Naive thymus-derived CD8-positive, alpha-beta T cell (primary cell): ENCODE measurements at regions not wholly inside any gene's neighbourhood (a gene's known extent, or its start where the extent isn't known, plus 50 kb on each side); places are given as distances from the start of the nearest gene placed in this dataset.

Experiments
- ATAC-seq, 2 donors: fragments of 150-1000 bp; cut with Tn5 transposase in 1 of 2; sonication (Bioruptor Pico), chemical (Tn5 transposase) in 1 of 2; 1 replicate in 1 of 2; 2 replicates in 1 of 2; pipeline ENCODE4 v1.10.0; 2021; ENCODE audit warnings: mild to moderate bottlenecking in 2 of 2, moderate library complexity in 2 of 2
- POLR2A ChIA-PET: fragments of 350-600 bp; sonication (Branson Sonifier 250); formaldehyde crosslinking; loops from one replicate; lab custom pipeline; 2021; ENCODE audit warnings: antibody characterized with exemption; lab: Charles Lee
- DNase-seq, 10 donors: peaks; one replicate each; pipeline versions ENCODE4 v3.0.0 to v3.0.0-alpha.2; 2020 to 2022
- H3K27ac Mint-ChIP-seq, 10 donors: one replicate each; pipeline ENCODE4 v1.8.0; 2020 to 2022; ENCODE audit warnings: mild to moderate bottlenecking in 10 of 10, mixed read lengths in 10 of 10, moderate library complexity in 4 of 10, inconsistent platforms in 1 of 10
- H3K27me3 Mint-ChIP-seq, 5 donors: one replicate each; pipeline ENCODE4 v1.8.0; 2021 to 2022; ENCODE audit warnings: mixed read lengths in 5 of 5
- H3K36me3 Mint-ChIP-seq, 3 donors: one replicate each; pipeline ENCODE4 v1.8.0; 2020 to 2022; ENCODE audit warnings: mixed read lengths in 3 of 3, mild to moderate bottlenecking in 2 of 3, inconsistent platforms in 1 of 3
- H3K4me1 Mint-ChIP-seq, 4 donors: one replicate each; pipeline ENCODE4 v1.8.0; 2021 to 2022; ENCODE audit warnings: mixed read lengths in 4 of 4
- H3K4me3 Mint-ChIP-seq, 10 donors: one replicate each; pipeline ENCODE4 v1.8.0; 2020 to 2022; ENCODE audit warnings: mild to moderate bottlenecking in 10 of 10, mixed read lengths in 10 of 10, moderate library complexity in 6 of 10, inconsistent platforms in 1 of 10
- H3K9me3 Mint-ChIP-seq, 9 donors: one replicate each; pipeline ENCODE4 v1.8.0; 2020 to 2022; ENCODE audit warnings: mixed read lengths in 9 of 9, mild to moderate bottlenecking in 3 of 9, inconsistent platforms in 1 of 9, moderate library complexity in 1 of 9

GRCh38 chr4:126740687-126741086 is 892.1 kb upstream of the INTU start:
- H3K9me3 Mint-ChIP-seq, result peaks cover 2 to 17% (median 9%) of the 10 kb centered on the region in 9 donors
- H3K27ac Mint-ChIP-seq, result no peak overlapping the region
- no peak overlapping the region for H3K4me3 Mint-ChIP-seq
- no peaks in the 10 kb centered on the region for H3K36me3 Mint-ChIP-seq
- POLR2A ChIA-PET, result no interaction called here
- H3K4me1 Mint-ChIP-seq, result no peaks in the 10 kb centered on the region
- ATAC-seq, result no peak
- DNase-seq, result no peak
- H3K27me3 Mint-ChIP-seq, result no peaks in the 10 kb centered on the region

- no peak for DNase-seq
- no peak overlapping the region for H3K27ac Mint-ChIP-seq
- H3K4me1 Mint-ChIP-seq, result no peaks in the 10 kb centered on the region
- POLR2A ChIA-PET, result no interaction called here
- no peaks in the 10 kb centered on the region for H3K27me3 Mint-ChIP-seq
- H3K9me3 Mint-ChIP-seq, result peaks cover 4 to 19% (median 10%) of the 10 kb centered on the region in 9 donors
- H3K4me3 Mint-ChIP-seq, result no peak overlapping the region
- H3K36me3 Mint-ChIP-seq, result no peaks in the 10 kb centered on the region
- no peak for ATAC-seq
These were observed 890.7 kb upstream of the INTU start for GRCh38 chr4:126742048-126742447.

- Mint-ChIP-seq H3K4me3 (no peak overlapping the region), H3K27me3 (no peaks in the 10 kb centered on the region), H3K27ac (no peak overlapping the region), H3K4me1 (no peaks in the 10 kb centered on the region), H3K9me3 (peaks cover 6 to 17% (median 10%) of the 10 kb centered on the region in 9 donors), H3K36me3 (no peaks in the 10 kb centered on the region)
- ATAC-seq, result no peak
- DNase-seq, result no peak
- POLR2A ChIA-PET, result no interaction called here
These were observed 889.9 kb upstream of the INTU start for GRCh38 chr4:126742885-126743284.

- ATAC-seq (no peak), DNase-seq (no peak)
- Mint-ChIP-seq H3K4me3 (no peak overlapping the region), H3K27ac (no peak overlapping the region), H3K27me3 (no peaks in the 10 kb centered on the region), H3K36me3 (no peaks in the 10 kb centered on the region), H3K4me1 (no peaks in the 10 kb centered on the region), H3K9me3 (peaks cover 0 to 23% (median 10%) of the 10 kb centered on the region in 9 donors)
- POLR2A ChIA-PET, result no interaction called here
These were observed 884.0 kb upstream of the INTU start for GRCh38 chr4:126748736-126749135.

- ATAC-seq (no peak), DNase-seq (no peak)
- no peaks in the 10 kb centered on the region for H3K4me1 Mint-ChIP-seq
- H3K27me3 Mint-ChIP-seq, result no peaks in the 10 kb centered on the region
- POLR2A ChIA-PET, result no interaction called here
- H3K9me3 Mint-ChIP-seq, result peaks cover 0 to 15% (median 8%) of the 10 kb centered on the region in 9 donors
- H3K4me3 Mint-ChIP-seq, result no peak overlapping the region
- no peaks in the 10 kb centered on the region for H3K36me3 Mint-ChIP-seq
- no peak overlapping the region for H3K27ac Mint-ChIP-seq
These were observed 882.0 kb upstream of the INTU start for GRCh38 chr4:126750723-126751122.

GRCh38 chr4:126752126-126752525 is 880.6 kb upstream of the INTU start:
- H3K4me3 Mint-ChIP-seq, result no peak overlapping the region
- no peaks in the 10 kb centered on the region for H3K36me3 Mint-ChIP-seq
- H3K27me3 Mint-ChIP-seq, result no peaks in the 10 kb centered on the region
- H3K4me1 Mint-ChIP-seq, result no peaks in the 10 kb centered on the region
- ATAC-seq, result no peak
- H3K27ac Mint-ChIP-seq, result no peak overlapping the region
- peaks cover 0 to 11% (median 6%) of the 10 kb centered on the region in 9 donors for H3K9me3 Mint-ChIP-seq
- POLR2A ChIA-PET, result no interaction called here
- no peak for DNase-seq

GRCh38 chr4:126752702-126753101 is 880.1 kb upstream of the INTU start:
- POLR2A ChIA-PET, result no interaction called here
- no peaks in the 10 kb centered on the region for H3K27me3 Mint-ChIP-seq
- ATAC-seq, result no peak
- H3K4me3 Mint-ChIP-seq, result no peak overlapping the region
- no peaks in the 10 kb centered on the region for H3K4me1 Mint-ChIP-seq
- no peak overlapping the region for H3K27ac Mint-ChIP-seq
- H3K9me3 Mint-ChIP-seq, result peaks cover 0 to 11% (median 6%) of the 10 kb centered on the region in 9 donors
- no peak for DNase-seq
- H3K36me3 Mint-ChIP-seq, result no peaks in the 10 kb centered on the region

- Mint-ChIP-seq H3K27me3 (no peaks in the 10 kb centered on the region), H3K27ac (no peak overlapping the region), H3K4me1 (no peaks in the 10 kb centered on the region), H3K4me3 (no peak overlapping the region), H3K9me3 (peaks cover 0 to 11% (median 6%) of the 10 kb centered on the region in 9 donors), H3K36me3 (no peaks in the 10 kb centered on the region)
- no peak for ATAC-seq
- POLR2A ChIA-PET, result no interaction called here
- no peak for DNase-seq
These were observed 879.2 kb upstream of the INTU start for GRCh38 chr4:126753592-126753991.

GRCh38 chr4:126755506-126755905 is 877.3 kb upstream of the INTU start:
- POLR2A ChIA-PET, result no interaction called here
- H3K27ac Mint-ChIP-seq, result no peak overlapping the region
- H3K9me3 Mint-ChIP-seq, result peaks cover 0 to 11% (median 6%) of the 10 kb centered on the region in 9 donors
- no peaks in the 10 kb centered on the region for H3K27me3 Mint-ChIP-seq
- no peaks in the 10 kb centered on the region for H3K36me3 Mint-ChIP-seq
- no peak overlapping the region for H3K4me3 Mint-ChIP-seq
- DNase-seq (no peak), ATAC-seq (no peak)
- no peaks in the 10 kb centered on the region for H3K4me1 Mint-ChIP-seq

- H3K4me1 Mint-ChIP-seq, result no peaks in the 10 kb centered on the region
- no peak for ATAC-seq
- DNase-seq, result no peak
- no peak overlapping the region for H3K27ac Mint-ChIP-seq
- peaks cover 0 to 10% (median 3%) of the 10 kb centered on the region in 9 donors for H3K9me3 Mint-ChIP-seq
- H3K4me3 Mint-ChIP-seq, result no peak overlapping the region
- H3K27me3 Mint-ChIP-seq, result no peaks in the 10 kb centered on the region
- H3K36me3 Mint-ChIP-seq, result no peaks in the 10 kb centered on the region
- POLR2A ChIA-PET, result no interaction called here
These were observed 876.5 kb upstream of the INTU start for GRCh38 chr4:126756050-126756829.

GRCh38 chr4:126757219-126757618 is 875.5 kb upstream of the INTU start:
- no peaks in the 10 kb centered on the region for H3K36me3 Mint-ChIP-seq
- no peaks in the 10 kb centered on the region for H3K4me1 Mint-ChIP-seq
- no peak overlapping the region for H3K27ac Mint-ChIP-seq
- ATAC-seq, result no peak
- peaks cover 0 to 10% (median 0%) of the 10 kb centered on the region in 9 donors for H3K9me3 Mint-ChIP-seq
- no peaks in the 10 kb centered on the region for H3K27me3 Mint-ChIP-seq
- POLR2A ChIA-PET, result no interaction called here
- DNase-seq, result no peak
- no peak overlapping the region for H3K4me3 Mint-ChIP-seq

GRCh38 chr4:126758493-126758892 is 874.3 kb upstream of the INTU start:
- Mint-ChIP-seq H3K4me3 (no peak overlapping the region), H3K36me3 (no peaks in the 10 kb centered on the region), H3K4me1 (no peaks in the 10 kb centered on the region), H3K9me3 (peaks cover 0 to 14% (median 2%) of the 10 kb centered on the region in 9 donors), H3K27me3 (no peaks in the 10 kb centered on the region), H3K27ac (no peak overlapping the region)
- DNase-seq (no peak), ATAC-seq (no peak)
- POLR2A ChIA-PET, result no interaction called here

GRCh38 chr4:126761947-126762662 is 870.7 kb upstream of the INTU start:
- Mint-ChIP-seq H3K27me3 (no peaks in the 10 kb centered on the region), H3K36me3 (no peaks in the 10 kb centered on the region), H3K27ac (no peak overlapping the region), H3K4me1 (no peaks in the 10 kb centered on the region), H3K9me3 (peaks cover 0 to 15% (median under 1%) of the 10 kb centered on the region in 9 donors), H3K4me3 (no peak overlapping the region)
- DNase-seq (no peak), ATAC-seq (no peak)
- POLR2A ChIA-PET, result no interaction called here
